GM18861 (cell line): ENCODE measurements at regions not wholly inside any gene's neighbourhood (a gene's known extent, or its start where the extent isn't known, plus 50 kb on each side); places are given as distances from the start of the nearest gene placed in this dataset.

Experiments used
- ATAC-seq: cut with Tn5 transposase; IDR thresholded peaks from one replicate; pipeline ENCODE4 v1.9.1; 2021; ENCODE audit not compliant: unreplicated experiment

DNA sequence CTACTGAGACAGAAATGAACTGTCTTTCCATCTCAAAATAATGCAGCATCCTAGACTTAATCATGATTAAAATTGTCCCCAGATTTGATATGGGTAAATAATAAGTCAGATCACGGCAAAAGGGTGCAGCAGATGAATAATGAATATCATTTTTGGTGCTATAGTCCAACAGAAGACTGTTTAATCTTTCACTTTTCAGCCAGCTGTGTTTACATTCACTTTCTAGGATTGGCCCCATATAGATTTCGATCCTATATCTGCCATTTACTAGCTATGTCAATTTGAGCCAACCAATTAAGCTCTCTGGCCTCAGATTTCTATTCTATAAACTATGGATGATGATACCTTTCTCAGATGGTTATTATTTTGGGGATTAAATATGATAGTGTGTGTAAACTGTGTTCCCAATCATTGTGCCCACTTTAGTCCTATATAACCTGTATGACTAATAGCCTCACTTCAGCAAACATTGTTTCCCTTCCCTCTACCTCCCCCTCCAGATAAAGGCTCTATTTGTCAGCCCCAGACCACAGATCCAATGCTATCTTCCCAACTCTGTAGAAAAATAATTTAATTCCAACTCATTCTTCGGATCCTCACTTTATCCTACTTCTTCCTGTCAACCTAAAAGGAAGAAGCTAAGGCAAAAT lies 53.6 kb upstream of the NT5E start:
- ATAC-seq, result no peak

GRCh38 chr6:85395746-85396145 lies 54.1 kb upstream of the NT5E start:
- ATAC-seq, result no peak

DNA sequence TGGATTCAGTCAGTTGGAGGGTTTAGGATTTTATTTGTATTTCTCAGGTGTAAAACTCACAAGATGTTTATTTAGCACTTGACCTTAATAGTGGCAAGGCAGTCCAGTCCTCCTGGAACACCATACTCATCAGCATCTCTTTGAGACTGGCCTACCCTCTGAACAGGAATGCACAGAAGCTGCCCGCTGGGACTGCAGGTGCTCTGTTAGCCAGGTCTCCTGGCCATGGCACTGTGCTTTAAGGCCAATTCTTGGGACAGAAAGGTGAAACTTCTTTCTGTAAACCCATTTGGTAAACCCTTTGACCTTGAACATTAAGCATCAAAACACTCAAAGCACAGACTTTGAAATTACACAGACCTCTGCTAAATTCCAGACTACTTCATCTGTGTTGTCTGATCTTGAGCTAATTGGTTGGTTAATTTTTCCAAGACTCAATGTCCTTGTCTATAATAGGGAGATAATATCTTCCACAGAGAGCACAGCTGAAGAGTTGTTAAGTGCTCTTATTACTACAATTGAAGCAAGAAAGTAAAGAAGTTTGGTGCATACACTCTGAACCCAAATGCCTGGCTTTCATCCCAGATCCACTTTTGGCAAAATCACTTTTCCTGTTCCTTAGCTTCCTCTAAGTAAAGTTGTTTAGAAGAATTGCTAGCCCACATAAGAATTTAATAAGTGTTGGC lies 54.9 kb upstream of the NT5E start:
- ATAC-seq, result no peak

- no peak for ATAC-seq
Observed at GRCh38 chr6:85394199-85394598, 55.7 kb upstream of the NT5E start.

GRCh38 chr6:85392379-85392778 lies 57.5 kb upstream of the NT5E start:
- ATAC-seq, result no peak

DNA sequence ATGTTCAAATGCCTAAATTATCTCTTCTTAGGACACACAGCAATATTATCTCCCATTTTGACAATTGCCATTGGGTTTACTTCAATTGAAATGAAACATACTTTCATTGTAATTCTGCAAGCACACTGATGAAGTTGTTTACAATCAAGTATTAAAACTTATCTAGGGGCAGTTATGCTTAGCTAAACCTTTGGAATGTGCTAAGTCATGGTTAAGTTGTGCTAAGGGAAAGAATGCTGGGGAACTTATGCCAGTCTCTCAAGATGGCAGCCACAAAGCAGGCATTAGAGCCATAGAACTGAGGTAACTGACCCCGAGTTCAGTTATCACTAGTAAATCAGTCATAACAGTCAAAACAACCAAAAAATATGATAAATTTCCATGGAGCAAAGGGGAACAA lies 59.1 kb upstream of the NT5E start:
- no peak for ATAC-seq

GRCh38 chr6:85390105-85390728 lies 59.7 kb upstream of the NT5E start:
- ATAC-seq, result no peak

- ATAC-seq, result no peak
Observed at GRCh38 chr6:85389151-85389797, 60.6 kb upstream of the NT5E start.

GRCh38 chr6:85388531-85388930 lies 61.4 kb upstream of the NT5E start:
- ATAC-seq, result no peak

DNA sequence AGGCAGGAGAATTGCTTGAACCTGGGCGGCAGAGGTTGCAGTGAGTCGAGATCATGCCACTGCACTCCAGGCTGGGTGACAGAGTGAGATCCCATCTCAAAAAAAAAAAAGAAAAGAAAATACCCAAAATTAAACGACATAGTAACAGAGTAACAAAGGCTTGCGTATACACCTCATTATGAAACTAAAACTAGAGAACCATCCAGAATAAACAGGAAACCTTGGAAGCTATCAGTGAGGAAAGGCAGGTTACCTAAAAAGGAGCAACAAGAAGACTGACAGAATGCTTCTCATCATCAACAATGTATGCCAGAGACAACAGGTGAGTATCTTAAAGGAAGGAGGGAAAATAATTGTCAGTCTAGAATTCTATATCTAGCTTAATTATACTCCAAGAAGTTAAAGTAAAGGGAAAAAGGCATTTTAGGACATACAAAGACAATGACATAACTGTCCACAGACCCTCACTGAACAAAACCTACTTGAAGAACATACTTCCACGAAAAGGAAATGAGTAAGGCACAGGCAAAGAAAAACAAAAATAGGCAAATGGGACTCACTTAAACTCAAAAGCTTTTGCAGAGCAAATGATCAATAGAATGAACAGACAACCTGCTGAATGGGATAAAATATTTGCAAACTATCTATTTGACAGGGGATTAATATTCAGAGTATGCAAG lies 64.1 kb upstream of the NT5E start:
- ATAC-seq, result no peak

- ATAC-seq, result no peak
Observed at GRCh38 chr6:85383042-85383441, 66.8 kb upstream of the NT5E start.

GRCh38 chr6:85382541-85382940 lies 67.3 kb upstream of the NT5E start:
- no peak for ATAC-seq

DNA sequence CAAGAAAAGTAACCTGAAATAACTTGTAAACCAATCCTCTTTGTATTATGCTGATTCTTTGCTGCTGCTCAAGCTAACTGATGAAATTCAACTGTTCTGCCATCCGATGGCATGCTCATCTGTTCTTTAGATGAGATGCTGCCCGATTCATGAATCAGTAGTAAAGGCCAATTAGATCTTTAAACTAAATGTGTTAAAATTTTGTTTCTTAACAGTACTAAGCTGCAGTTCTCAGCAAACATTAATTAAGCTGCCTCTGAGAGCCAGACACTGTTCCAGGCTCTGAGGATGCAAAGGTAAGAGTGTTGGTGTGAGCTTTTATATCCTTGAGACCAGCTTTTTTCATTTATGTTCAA lies 77.0 kb upstream of the NT5E start:
- ATAC-seq, result no peak

GRCh38 chr6:85372188-85372914 lies 77.5 kb upstream of the NT5E start:
- no peak for ATAC-seq

DNA sequence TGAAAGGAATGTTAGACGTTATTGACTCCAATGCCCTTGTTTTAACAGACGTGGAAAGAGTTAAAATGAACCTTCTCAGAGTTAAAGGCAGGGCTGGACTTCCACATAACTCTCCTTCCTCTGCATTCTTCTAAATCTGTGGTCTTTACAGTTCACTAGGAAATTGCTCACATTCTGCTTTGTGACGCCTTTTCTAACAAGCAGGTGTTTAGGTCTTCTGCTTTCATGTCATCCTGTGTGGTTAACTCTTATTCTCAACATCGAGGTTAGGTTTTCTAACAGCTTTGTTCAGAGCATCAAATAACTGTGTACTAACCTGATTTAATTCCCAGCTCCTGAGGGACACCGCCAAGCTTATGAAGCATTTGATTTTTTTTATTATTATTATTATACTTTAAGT lies 81.3 kb upstream of the NT5E start:
- ATAC-seq, result peak; percentile 72

DNA sequence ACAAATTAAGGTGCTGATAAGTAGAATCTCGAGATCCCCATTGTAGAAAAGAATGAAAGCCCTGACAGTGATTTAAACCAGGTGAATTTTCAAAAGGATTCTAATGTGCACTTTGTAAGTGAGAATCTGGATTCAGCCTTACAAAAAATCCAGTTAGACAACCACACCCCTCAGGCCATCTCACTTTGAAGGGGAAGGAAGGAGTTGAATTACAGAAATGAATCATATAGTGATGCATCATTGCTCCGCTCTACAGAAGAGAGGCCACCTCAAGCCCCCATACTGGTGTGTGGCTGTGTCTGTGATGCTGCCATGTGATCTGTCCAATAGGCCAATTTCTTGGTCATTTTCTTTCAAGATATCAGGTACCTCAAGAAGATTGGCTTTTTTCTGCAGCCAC lies 85.5 kb upstream of the NT5E start:
- no peak for ATAC-seq

DNA sequence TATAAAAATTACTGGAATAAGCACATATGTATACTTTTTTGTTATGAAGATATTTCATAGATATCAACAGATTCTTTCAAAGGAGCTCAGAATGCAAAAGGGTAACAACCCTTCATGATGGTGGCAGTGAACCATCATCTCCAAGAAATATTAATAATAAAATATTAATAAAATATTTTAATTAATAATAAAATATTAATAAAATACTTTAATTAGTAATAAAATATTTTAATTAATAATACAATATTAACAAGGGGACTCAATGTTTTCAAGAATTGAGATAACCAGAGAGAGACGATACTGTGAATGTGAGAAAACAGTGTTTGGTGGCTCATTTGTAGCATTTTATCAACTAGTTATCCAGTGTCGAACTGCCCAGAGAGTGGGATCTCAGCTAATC lies 86.0 kb upstream of the NT5E start:
- ATAC-seq, result no peak

DNA sequence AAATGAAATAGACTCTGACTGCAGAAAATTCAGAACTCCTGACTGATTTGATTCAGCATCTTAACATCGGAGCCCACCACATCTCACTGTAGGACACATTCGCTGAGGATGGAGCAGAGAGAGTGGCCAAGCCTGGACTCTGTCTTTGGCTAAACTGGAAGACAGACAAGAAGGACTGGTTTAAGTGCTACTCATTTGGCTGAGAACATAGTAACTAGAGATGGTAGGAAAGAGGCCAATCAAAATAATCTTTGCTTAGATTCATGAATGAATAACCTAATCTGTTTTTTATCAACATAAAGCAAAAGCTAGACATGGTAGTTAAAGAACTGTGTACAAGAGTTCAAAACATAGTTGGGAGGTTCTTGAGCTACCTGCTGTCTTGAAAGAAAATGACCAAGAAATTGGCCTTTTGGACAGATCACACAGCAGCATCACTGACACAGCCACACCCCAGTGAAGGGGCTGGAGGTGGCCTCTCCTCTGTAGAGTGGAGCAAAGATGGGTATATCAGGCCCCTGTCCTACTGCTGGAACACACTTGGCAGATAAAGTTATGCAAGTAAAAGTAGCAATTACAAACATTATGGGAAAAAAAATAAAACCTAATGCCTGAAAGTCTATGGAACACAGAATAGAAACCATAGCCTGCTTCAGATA lies 87.1 kb upstream of the NT5E start:
- no peak for ATAC-seq

DNA sequence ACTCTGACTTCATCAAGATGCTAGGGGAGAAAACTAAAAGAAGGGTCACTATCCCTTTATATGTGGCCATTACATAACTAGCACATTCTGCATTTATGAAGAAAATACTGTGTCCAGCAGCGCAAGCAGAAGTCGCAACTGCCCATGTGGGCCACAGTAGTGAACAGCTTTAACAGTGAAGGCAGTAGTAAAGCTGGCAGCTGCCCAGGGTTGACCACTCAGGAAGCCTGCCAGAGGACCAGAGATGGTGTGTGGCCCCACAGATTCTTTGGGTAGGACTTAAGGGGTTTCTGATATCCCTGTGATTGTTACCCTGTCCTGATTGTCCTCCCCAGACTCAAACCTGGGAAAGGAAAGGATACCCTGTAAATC lies 88.3 kb upstream of the NT5E start:
- ATAC-seq, result no peak
